IPS-15b (cell line): ENCODE measurements at regions not wholly inside any gene's neighbourhood (a gene's known extent, or its start where the extent isn't known, plus 50 kb on each side); places are given as distances from the start of the nearest gene placed in this dataset.
"Not testable (repeated sequence)": the region's sequence is repeated elsewhere in the genome, so short reads cannot be mapped to it uniquely, and the experiment has no call there.

Experiments used
- H3K27me3 ChIP-seq: one replicate; pipeline ENCODE4 v1.6.1; 2013; ENCODE audit warnings: low read length; ENCODE audit not compliant: control insufficient read depth, insufficient read depth
- H3K36me3 ChIP-seq: one replicate; pipeline ENCODE4 v1.6.1; 2013; ENCODE audit warnings: low read length; ENCODE audit not compliant: control insufficient read depth, insufficient read depth
- H3K4me1 ChIP-seq: one replicate; pipeline ENCODE4 v1.6.1; 2013; ENCODE audit warnings: mild to moderate bottlenecking, low read length; ENCODE audit not compliant: control insufficient read depth, insufficient read depth
- H3K4me3 ChIP-seq: one replicate; pipeline ENCODE4 v1.5.1; 2013; ENCODE audit warnings: low read depth, low read length
- H3K9ac ChIP-seq: one replicate; pipeline ENCODE4 v1.6.1; 2013; ENCODE audit warnings: low read depth, mild to moderate bottlenecking, low read length
- H3K9me3 ChIP-seq: one replicate; pipeline ENCODE4 v1.6.1; 2013; ENCODE audit warnings: mild to moderate bottlenecking, low read length; ENCODE audit not compliant: control insufficient read depth, insufficient read depth

GRCh38 chrX:40383360-40383759, 197.4 kb upstream of the ATP6AP2 start:
- Histone ChIP-seq H3K27me3 (no peaks in the 10 kb centered on the region), H3K36me3 (no peaks in the 10 kb centered on the region), H3K4me1 (peaks cover 2% of the 10 kb centered on the region), H3K4me3 (no peak overlapping the region), H3K9me3 (no peaks in the 10 kb centered on the region), H3K9ac (no peak overlapping the region)

- H3K4me1 ChIP-seq = peaks cover 4% of the 10 kb centered on the region
- H3K9me3 ChIP-seq = no peaks in the 10 kb centered on the region
- no peaks in the 10 kb centered on the region for H3K27me3 ChIP-seq
- H3K4me3 ChIP-seq = no peak overlapping the region
- no peaks in the 10 kb centered on the region for H3K36me3 ChIP-seq
- H3K9ac ChIP-seq = no peak overlapping the region
Observed at GRCh38 chrX:40380655-40381488, 199.9 kb upstream of the ATP6AP2 start.

GRCh38 chrX:40377684-40378083, 203.1 kb upstream of the ATP6AP2 start:
- H3K36me3 ChIP-seq = no peaks in the 10 kb centered on the region
- no peaks in the 10 kb centered on the region for H3K9me3 ChIP-seq
- H3K4me1 ChIP-seq = peaks cover 4% of the 10 kb centered on the region
- no peaks in the 10 kb centered on the region for H3K27me3 ChIP-seq
- no peak overlapping the region for H3K4me3 ChIP-seq
- no peak overlapping the region for H3K9ac ChIP-seq

DNA sequence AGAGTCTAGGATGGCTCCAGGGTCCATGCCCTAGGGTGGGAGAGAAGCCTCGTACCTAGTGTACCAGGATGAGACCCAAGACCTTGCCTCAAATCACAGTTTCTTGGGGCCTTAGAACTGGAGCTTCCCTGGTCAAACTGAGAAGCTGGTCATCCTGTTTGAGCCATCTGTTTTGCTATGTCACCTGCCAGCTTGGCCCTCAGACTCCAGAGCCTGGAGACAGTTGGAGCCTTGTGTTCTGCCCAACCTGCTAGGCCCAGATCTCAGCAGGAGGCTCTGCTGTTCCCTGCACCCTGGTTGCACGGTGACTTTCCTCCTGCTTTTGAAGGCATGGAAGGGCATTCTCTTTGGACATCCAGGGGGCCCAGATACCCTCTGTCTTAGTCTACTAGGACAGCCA, 206.3 kb upstream of the ATP6AP2 start:
- no peaks in the 10 kb centered on the region for H3K36me3 ChIP-seq
- H3K27me3 ChIP-seq = no peaks in the 10 kb centered on the region
- H3K9me3 ChIP-seq = no peaks in the 10 kb centered on the region
- no peak overlapping the region for H3K4me3 ChIP-seq
- H3K9ac ChIP-seq = no peak overlapping the region
- H3K4me1 ChIP-seq = peaks cover 2% of the 10 kb centered on the region

DNA sequence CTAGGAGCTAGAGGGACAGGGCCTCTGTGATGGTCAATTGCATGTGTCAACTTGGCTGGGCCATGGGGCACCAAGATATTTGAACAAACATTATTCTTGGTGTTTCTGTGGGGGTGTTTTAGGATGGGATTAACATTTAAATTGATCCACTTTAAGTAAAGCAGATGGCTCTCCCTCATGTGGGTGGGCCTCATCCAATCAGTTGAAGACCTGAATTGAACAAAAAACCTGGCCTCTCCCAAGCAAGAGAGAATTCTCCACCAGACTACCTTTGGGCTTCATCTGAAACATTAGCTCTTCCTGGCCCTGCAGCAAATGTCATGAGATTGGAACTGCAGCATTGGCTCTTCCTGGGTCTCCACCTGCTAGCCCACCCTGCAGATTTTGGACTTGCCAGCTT, 207.1 kb upstream of the ATP6AP2 start:
- peaks cover 2% of the 10 kb centered on the region for H3K4me1 ChIP-seq
- H3K4me3 ChIP-seq = no peak overlapping the region
- no peaks in the 10 kb centered on the region for H3K27me3 ChIP-seq
- H3K36me3 ChIP-seq = no peaks in the 10 kb centered on the region
- no peak overlapping the region for H3K9ac ChIP-seq
- no peaks in the 10 kb centered on the region for H3K9me3 ChIP-seq

DNA sequence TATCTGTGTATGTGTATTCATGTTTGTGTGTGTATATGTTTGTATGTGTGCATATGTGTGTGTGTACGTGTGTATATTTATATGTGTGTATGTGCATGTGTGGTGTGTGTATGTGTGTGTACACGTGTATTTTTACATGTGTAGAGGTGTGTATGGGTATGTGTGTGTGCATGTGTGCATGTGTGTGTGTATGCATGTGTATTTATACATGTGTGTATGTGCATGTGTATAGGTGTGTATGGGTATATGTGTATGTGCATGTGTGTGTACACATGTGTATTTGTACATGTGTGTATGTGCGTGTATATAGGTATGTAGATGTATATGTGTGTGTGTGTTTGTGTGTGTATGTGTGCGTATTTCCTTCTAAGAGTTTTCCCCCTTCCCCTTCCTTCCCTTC, 207.7 kb upstream of the ATP6AP2 start:
- H3K36me3 ChIP-seq = no peaks in the 10 kb centered on the region
- no peak overlapping the region for H3K9ac ChIP-seq
- no peaks in the 10 kb centered on the region for H3K9me3 ChIP-seq
- no peak overlapping the region for H3K4me3 ChIP-seq
- H3K4me1 ChIP-seq = peaks cover 2% of the 10 kb centered on the region
- H3K27me3 ChIP-seq = no peaks in the 10 kb centered on the region

- Histone ChIP-seq H3K27me3 (no peaks in the 10 kb centered on the region), H3K9me3 (no peaks in the 10 kb centered on the region), H3K36me3 (no peaks in the 10 kb centered on the region), H3K4me3 (no peak overlapping the region), H3K9ac (no peak overlapping the region), H3K4me1 (peaks cover 2% of the 10 kb centered on the region)
Observed at GRCh38 chrX:40371376-40371775, 209.4 kb upstream of the ATP6AP2 start.

- no peaks in the 10 kb centered on the region for H3K36me3 ChIP-seq
- H3K4me3 ChIP-seq = no peak overlapping the region
- H3K4me1 ChIP-seq = no peaks in the 10 kb centered on the region
- H3K9me3 ChIP-seq = no peaks in the 10 kb centered on the region
- H3K9ac ChIP-seq = no peak overlapping the region
- no peaks in the 10 kb centered on the region for H3K27me3 ChIP-seq
Observed at GRCh38 chrX:40368611-40369061, 212.1 kb upstream of the ATP6AP2 start.

DNA sequence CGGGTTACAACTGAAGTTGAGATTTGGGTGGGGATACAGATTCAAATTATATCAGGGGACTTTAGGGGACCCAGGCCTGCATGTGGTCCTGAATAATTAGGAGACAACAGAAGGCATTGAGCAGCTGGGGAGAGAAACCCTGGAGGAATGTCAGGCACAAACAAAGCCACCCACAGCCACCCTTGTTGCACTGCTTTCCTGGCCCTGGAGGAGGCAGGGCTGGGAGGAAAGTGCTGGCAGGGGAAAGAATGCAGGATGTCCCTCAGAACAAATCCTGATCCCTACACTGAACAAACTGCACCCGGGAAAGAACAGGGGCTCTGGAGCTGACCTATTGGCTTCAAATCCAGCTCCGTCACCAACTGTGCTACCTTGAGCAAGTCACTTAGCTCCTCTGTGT, 214.1 kb upstream of the ATP6AP2 start:
- no peaks in the 10 kb centered on the region for H3K27me3 ChIP-seq
- H3K9ac ChIP-seq = no peak overlapping the region
- H3K36me3 ChIP-seq = no peaks in the 10 kb centered on the region
- H3K9me3 ChIP-seq = no peaks in the 10 kb centered on the region
- no peak overlapping the region for H3K4me3 ChIP-seq
- no peaks in the 10 kb centered on the region for H3K4me1 ChIP-seq

DNA sequence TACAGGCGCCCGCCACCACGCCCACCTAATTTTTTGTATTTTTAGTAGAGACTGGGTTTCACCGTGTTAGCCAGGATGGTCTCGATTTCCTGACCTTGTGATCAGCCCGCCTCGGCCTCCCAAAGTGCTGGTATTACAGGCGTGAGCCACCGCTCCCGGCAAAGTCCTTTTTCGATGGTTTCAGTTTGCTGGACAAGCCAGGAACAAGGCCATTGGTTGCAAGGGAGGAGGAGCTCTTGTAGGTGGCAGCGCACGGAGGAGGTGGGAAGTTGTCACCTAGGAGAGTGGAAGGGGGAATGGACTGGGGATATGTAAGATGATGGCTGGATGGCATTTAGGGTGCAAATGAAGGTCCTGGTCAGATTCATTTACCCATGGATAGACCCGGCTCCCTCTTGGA, 218.5 kb upstream of the ATP6AP2 start:
- not testable (repeated sequence) for H3K4me1 ChIP-seq, H3K9ac ChIP-seq, H3K4me3 ChIP-seq, H3K36me3 ChIP-seq, H3K27me3 ChIP-seq, H3K9me3 ChIP-seq

- Histone ChIP-seq H3K9ac (no peak overlapping the region), H3K27me3 (no peaks in the 10 kb centered on the region), H3K36me3 (no peaks in the 10 kb centered on the region), H3K9me3 (no peaks in the 10 kb centered on the region), H3K4me1 (no peaks in the 10 kb centered on the region), H3K4me3 (no peak overlapping the region)
Observed at GRCh38 chrX:40360557-40360956, 220.2 kb upstream of the ATP6AP2 start.

DNA sequence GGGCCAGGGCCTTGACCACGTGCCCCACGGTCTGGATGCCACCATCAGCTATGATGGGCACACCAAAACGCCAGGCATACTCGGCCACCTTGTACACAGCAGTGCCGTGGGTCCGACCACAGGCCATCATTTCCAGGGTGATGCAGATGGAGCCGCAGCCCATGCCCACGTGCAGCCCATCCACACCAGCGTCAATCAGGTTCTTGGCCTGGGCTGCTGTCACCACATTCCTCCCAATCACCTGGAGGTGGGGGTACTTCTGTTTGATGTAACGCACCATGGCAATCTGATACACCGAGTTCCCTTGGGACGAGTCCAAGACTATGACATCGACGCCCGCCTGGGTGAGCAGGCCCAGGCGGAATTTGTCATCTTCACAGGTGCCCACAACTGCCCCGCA, 221.2 kb upstream of the ATP6AP2 start:
- Histone ChIP-seq H3K4me1 (no peaks in the 10 kb centered on the region), H3K9me3 (no peaks in the 10 kb centered on the region), H3K27me3 (no peaks in the 10 kb centered on the region), H3K4me3 (no peak overlapping the region), H3K36me3 (no peaks in the 10 kb centered on the region), H3K9ac (no peak overlapping the region)
